SKM-1 (cell line): ENCODE measurements at regions not wholly inside any gene's neighbourhood (a gene's known extent, or its start where the extent isn't known, plus 50 kb on each side); places are given as distances from the start of the nearest gene placed in this dataset.

Experiments used
- DNase-seq: peaks from one replicate; lab custom pipeline; 2025; ENCODE audit not compliant: unreplicated experiment; lab: John Stamatoyannopoulos, UW

DNA sequence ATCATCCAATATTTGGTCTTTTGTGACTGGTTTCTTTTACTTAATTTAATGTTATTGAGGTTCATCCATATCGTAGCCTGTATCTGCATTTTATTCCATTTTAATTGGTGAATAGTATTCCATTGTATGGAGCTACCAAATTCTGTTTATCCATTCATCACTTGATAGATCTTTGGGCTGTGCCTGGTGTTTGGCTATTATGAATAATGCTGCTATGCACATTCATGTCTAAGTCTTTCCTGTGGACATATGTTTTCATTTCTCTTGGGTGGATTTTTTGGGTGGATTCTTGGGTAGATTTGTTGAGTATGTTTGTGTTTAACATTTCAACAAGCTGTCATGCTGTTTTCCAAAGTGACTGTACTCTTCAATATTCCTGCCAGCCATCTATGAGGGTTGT lies 52.5 kb upstream of the NEDD4L start:
- no peak for DNase-seq

DNA sequence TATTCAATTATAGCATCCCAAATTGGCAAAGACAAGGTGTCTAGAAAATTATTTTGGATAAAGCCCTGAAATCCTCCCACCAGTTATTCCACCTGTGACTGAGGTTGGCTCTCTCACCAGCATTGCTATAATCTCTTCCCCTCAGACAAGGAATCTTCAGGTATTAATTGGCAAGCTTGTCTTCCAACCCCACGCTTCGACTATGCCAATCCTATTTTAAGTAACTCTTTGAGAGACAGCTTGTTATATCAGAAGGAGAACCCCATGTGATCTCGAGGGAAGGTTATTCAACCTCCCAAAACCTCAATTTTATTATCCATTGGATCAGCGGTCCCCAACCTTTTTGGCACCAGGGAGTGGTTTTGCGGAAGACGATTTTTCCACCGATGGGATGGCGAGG lies 54.5 kb upstream of the NEDD4L start:
- DNase-seq, result no peak

DNA sequence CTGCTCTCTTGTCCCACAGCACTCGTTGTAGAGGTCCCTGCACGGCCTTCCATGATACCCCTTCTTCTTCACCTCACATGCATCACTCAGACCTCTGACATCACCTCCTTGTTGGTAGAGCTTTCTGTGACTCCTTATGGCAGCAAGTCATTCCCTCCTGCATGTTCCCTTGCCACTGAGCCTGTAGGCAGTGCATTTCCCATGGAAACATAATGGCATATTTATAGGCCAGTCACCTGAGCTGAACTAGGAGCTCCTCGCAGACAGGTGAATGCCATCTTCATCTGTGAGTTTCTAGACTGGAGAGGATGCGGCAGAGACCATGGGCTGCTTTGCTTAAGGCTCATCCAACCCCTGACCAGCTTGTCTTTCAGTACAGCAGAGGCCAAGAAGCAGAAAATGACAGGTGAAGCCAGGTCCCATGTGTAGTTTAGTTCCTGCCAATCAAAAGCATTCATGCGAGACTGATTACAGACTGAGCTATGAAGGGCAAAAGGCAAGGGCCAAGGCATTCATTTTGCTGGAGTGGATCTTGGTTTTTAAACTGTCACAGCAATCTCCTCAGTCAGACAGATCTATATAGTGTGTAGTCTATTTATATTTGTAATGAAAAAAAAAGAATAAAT lies 59.4 kb upstream of the NEDD4L start:
- DNase-seq, result no peak

DNA sequence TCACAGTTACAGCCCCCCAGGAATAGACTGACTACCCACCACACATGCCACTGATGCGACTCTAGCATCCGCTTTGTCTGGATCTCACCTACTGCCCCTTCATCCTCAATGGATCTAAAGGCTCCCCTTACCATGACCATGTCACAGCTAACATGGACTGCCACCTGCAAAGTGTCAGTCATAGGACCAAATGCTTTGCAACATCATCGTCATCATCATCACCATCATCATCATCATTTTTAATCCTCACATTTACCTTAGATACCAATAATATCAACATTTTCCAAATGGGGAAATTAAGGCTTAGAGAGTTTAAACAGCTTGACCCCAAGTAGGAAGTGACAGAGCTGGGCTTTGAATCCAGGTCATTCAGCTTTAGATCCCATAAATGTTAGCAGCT lies 60.1 kb upstream of the NEDD4L start:
- no peak for DNase-seq

DNA sequence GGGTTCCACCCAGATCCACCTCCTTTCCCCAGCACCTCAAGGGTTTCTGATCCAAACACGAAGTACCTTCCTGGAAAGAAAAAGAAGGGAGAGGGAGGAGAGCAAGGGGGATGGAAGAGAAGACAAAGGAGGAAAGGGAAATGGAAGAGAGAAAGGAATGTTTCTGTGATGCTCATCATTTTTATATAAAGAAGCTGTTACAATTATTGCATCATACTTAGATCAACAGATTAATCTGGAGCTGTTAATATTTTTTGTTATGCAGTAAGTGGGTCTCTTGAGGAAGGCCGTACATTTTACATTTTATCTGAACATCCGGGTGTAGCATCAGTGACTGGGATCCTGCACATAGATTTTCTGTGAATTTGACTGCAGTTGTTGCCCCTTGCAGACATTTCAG lies 60.6 kb upstream of the NEDD4L start:
- no peak for DNase-seq

DNA sequence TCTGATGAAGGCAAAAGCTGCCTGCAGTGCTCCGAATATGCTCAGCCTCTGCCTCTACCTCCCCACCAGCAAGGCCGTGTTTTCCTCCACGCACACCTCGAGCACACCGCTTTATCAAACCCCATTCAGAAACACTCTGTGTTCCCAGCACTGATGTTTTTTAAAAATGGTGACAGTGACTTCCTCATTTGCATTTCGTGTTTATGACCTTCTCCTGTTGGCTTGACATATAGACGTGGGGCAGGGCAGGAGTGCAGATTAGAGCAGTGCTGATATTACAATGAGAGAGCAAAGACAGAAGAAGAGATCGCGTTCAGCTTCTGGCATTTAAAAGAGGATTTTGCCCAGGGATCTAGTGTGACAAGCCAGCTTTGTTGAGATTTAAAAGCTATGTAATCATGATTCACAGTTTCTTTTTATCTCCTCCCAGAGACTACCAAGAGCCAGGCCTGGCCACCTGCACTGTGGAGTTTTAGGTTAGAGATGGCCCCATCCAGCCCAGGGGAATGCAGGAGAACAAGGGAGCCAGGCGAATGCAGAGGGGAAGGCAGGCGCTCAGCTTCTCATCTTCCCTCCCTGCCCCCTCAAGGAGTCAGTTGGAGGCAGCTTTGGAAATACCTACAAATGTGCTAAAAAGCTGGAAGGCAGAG lies 61.5 kb upstream of the NEDD4L start:
- DNase-seq, result no peak

DNA sequence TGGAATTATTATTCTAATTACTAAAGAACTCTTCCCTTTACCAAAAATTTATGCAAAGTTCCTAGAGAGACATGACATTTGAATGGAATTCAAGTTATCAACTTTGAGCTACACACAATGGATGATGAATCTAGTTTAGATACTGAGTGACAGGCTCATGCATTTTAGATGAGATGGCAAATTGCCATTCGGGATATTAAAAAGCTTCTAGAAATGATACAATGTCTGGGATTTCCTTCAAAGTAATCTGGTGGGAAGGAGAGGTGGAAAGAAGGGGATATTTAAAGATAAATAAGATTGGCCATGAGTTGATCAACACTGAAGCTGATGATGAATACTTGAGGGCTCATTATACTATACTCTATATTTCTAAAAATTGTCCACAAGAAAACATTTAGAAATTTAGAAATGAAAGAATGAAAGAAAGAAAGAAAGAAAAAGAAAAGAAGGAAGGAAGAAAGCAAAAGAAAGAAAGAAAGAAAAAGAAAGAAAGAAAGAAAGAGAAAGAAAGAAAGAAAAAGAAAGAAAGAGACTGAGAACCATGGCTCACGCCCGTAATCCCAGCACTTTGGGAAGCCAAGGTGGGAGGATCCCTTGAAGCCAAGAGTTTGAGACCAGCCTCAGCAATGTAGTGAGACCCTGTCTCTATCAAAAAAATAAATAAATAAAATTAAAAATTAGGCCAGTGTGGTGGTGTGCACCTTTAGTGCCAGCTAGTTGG lies 62.6 kb upstream of the NEDD4L start:
- no peak for DNase-seq

DNA sequence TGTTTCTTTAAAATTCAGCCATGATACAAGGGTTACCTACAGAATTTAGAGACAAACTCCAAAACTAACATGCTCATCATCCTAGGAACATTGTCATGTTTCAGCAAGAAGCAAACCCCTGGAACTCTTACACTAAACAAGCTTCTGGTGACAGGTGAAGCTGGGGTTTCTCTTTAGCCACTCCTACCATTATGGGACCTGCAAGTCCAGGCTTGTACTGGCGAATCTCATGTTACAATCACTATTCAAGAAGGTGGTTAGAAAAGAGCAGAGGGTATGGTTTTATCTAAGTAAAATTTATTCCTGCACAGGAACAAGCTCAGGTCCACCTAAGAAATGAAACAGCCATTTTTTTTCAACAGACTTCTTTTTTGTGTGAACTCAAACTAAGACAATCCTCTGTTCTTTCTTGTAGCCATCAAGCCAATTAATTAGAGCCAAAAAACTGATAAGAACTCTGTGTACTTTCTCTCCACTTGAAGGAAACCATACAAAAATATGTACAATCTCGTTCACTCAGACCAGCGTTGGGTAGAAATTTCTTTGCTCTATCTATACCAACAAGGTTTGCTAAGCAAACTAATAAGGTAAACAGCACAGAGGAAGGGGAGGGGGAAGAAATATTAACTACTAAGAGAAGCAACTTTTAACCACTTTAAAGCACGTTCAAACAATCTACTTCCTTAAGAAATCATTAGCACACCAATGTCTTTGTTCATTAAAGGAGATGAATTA lies 63.3 kb upstream of the NEDD4L start:
- DNase-seq, result no peak

DNA sequence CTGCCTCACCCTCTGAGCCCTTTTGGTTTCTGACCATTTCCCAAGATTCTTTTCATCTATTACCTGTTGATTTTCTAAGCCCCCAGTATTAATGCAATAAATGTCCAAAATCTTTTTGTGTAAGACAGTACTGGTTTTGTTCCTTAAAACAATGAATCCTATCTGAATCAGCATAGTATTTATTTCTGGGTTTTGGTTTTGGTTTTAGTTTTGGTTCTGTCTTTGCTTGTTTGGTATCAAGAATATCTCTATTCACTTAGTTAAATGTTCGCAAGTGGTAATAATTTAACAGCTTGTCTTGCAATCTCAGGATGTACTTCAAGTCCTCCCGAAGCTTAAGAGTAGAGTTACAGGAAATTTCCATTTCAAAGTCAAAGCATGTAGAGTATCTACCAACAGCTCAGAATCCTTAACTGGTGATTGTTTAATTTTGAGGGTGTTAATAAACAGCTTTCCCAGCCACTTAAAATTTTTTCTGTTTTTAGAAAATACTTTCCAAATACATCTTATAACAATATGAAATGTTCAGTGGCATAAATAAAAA lies 67.7 kb upstream of the NEDD4L start:
- no peak for DNase-seq

DNA sequence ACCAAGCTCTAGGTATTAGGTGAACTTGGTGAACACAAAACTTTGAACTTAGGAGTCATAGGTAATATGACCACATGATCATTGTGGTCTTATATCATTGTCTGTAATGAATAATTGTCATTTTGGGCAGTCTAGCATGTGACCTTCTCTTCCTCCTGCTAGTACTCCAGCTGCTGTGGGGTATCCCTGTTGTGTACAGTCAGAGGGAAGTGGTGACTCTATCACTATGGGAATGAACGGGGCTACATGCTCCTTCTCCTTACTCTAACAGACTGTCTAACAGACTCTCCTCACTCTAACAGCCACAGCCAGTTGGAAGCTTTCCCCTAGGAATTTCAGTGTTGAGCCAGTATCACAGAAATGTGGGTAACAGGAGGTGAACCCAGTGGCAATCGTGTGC lies 68.2 kb upstream of the NEDD4L start:
- DNase-seq, result no peak

DNA sequence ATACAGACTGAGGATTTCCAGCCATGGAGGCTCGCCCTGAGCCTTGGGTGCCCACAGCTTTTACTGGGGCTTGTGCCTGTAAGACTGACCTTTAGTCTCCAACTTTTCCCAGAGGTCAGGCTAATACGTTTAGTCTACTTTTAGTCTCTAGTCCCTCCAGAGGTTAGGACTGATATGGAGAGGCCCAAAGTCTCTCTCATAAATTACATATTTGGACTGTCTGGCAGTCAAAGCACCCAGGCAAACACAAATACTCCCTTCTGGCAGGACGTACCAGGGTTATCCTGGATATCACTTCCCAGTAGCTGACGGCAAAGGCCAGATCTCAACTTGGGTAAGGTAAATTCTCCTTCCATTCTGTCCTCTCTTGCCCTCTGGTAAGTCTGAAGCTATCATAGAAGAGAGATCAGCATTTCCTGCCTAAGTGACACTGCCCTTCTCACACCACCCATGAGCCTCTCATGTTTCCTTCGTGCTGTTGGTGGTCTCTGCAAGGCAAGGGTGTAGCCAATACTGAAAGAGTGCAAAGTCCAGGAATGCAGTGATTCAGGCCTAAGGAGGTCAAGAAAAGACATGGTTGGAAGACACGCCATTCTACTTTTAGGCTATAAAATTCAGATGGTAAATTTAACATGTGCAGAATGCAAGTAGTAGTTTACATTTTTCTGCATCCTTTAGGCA lies 69.3 kb upstream of the NEDD4L start:
- no peak for DNase-seq

DNA sequence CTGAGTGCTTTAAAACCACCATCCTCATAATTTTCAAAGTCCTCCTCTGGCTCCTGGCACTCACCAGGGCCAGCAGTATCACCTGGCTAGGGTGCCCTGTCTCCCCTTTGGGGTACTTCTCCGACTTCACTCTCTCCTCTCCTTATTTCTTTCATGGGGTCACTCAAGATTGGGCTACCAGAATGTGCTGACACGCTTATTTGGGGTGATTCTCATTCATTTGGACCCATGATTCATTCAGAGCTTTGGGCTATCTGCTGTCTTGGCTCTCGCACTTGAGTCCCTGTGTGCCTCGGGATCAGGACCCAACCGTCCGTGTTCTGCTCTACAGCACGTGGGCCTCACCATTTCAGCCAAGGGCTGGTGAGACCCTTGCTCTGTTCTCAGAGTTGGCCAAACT lies 70.1 kb upstream of the NEDD4L start:
- DNase-seq, result no peak

DNA sequence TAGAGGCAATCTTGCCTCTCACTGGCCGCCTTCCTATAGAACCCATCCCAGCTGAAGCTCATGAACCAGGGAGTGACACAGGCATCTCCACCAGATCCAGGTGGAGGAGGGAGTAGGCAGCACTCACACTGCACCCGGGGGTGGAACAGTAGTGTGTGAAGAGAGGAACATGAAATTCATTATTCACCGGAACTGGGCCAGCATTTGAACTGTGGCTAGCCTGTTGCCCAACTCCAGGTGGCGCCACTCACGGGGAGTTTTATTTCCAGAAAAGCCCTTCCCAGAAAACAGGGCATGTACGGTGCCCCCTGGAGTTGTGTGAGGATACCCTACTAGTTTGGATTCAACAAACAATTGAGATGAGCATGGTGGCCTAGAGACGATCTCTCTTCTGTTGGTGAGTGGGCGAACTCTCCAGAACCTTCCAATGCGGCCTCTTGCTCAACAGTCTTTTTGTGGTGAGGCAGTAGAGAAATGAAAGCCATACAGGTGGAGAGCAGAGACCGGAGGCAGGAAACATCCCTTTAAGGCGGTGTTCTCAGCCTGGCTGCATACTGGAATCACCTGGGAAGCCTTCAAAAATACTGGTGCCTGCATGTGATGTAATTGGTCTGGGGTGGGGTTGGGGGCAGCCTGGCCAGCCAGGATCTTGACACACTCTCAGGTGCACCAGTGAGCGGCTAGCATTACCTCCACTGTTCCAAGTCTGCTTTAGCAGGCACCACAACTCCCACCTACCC lies 73.5 kb upstream of the NEDD4L start:
- DNase-seq, result no peak

DNA sequence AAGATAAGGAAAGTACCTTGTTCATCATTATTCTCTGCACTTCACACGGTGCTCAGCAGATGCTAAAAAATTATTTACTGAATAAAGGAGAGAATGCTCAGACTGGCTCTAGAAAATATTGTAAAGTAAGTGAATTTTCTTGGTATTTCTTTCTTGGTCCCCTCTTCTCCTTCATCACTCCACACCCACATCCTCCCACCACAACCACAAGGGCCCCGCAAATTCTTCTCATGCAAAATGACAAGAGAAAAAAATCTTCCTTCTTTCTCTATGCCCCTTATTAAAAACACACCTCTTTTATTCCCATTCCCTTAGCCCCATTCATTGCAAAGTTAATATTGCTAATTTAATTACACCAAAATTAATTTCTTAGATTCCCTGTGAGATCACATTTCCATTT lies 74.2 kb upstream of the NEDD4L start:
- DNase-seq, result no peak

DNA sequence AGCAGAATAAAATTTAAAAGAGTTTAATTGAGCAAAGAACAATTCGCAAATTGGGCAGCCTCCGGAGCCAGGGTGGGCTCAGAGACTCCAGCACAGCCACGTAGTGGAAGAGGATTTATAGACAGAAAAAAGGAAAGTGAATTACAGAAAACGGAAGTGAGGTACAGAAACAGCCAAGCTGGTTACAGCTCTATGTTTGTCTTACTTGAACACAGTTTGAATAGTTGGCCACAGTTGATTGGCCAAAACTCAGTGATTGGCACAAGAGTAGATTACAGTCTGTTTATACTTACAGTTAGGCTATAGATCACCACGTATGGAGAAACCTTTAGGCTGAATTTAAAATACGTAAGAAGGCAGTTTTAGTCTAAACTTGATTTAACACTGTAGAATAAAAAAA lies 78.8 kb upstream of the NEDD4L start:
- DNase-seq, result no peak

DNA sequence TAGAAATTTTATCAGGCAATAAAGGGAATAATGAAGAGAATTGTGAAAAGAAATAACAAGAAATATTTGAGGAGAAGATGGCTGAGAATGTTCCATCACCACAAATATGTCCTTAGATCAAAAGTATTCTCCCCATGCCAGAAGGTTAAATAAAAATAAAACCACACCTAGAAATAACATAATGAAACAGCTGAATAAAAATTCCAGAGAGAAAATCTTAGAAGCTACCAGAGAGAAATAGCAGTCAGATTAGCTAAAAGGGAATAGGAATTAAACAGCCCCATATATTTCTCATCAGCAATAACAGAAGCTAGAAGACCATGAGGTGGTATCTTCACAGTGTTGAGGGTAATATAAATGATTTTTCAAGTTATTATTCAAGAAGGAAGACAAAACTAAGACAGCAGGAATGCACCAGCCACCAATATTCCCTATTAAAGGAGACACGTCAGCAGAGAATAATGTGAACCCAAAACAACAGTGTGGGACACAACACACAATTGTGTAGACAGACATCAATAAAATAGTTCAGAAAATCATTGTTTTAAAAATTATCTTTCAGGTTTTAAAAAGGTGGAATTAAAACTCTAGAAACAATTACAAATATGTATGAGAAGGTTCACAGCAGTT lies 82.0 kb upstream of the NEDD4L start:
- no peak for DNase-seq

DNA sequence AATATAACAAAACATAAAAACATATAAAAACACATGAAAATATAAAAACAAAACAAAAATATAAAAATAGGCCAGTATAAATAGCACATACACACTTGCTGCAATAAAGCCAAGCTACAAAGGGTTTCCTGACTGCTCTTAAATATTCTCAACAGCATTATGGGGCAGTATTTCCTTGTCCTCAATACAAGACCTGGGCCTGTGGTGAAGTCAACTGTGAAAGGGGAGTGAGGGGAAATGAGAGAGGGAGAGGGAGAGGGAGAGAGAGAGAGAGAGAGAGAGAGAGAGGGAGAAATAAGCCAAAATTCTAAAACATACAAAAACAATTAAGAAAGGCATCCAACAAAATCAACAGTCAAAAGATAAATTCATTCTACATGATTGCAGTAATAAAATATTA lies 82.6 kb upstream of the NEDD4L start:
- DNase-seq, result no peak

DNA sequence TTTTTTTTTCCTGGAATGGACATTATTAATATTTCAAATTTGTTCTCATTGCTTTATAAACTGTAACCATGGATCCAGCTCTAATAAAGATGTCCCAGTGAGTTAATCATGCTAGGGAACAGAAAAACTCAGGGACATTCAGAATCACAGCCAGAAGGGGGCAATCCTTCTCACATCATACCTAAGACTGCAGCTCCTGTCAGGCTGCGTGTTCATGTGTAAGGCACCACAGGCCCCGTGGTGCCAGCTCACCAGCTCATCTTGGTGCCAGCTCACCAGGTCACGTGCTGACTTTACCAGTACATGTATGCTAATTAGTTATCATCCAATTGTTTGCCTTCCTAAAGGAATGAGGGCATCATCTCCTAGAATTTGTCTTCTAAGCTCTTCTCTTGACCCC lies 84.7 kb upstream of the NEDD4L start:
- no peak for DNase-seq

DNA sequence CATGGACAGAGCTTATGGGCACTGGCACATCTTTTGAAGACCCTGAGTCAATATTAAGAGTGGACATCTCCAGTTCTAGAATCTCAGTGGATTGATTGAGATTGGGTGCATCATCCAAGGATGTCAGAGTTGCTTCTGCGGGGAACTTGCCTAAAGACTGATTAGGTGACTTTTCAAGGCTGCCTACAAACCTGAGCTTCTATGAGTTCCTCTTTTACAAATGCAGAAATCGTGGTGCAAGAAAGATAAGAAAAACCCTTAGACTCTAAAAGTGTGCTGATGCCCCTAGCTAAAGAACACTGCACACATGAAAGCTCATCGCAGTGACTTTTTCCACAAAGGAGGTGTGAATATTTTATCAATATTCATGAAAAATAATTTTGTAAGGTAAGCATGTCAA lies 86.8 kb upstream of the NEDD4L start:
- no peak for DNase-seq

DNA sequence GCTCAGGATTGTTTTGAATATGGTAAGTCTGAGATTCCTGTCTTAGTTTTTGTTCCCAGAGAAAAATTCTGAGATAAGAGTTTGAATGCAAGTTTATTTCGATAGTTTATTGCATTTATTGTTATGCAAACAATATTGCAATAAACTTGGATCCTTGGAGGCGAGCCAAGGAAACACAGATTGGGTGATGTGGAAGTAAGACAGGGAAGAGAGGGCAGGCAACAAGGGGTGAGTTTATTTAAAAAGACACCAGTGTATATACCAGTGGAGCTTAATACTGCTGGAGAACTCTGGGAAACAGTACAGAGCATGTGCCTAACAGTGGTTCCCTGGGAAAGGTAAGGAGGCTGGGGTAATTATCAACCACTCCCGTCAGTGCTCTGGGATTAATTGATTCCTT lies 87.5 kb upstream of the NEDD4L start:
- DNase-seq, result no peak
